Keratinocyte (primary cell): ENCODE measurements at regions not wholly inside any gene's neighbourhood (a gene's known extent, or its start where the extent isn't known, plus 50 kb on each side); places are given as distances from the start of the nearest gene placed in this dataset.

ENCODE experiments used
- DNase-seq: peaks from one replicate; pipeline ENCODE4 v3.0.0-alpha.2; 2011; ENCODE audit warnings: low read depth, missing footprints, low spot score
- FAIRE-seq: peaks from 2 replicates; lab custom pipeline; 2011; peaks lifted over from hg19 to GRCh38; lab: Jason Lieb, UNC
- H2AFZ ChIP-seq: 2 replicates; pipeline ENCODE4 v1.6.0; 2012; ENCODE audit warnings: low read length, control low read depth, inconsistent platforms; ENCODE audit not compliant: control insufficient read depth
- H3K27ac ChIP-seq: 2 replicates; pipeline ENCODE4 v1.5.1; 2011; ENCODE audit warnings: low read length; ENCODE audit not compliant: control insufficient read depth, insufficient read depth
- H3K27me3 ChIP-seq: 3 replicates; pipeline ENCODE4 v1.6.0; 2011; ENCODE audit warnings: low read length; ENCODE audit not compliant: control insufficient read depth, insufficient read depth; ENCODE audit errors: extremely low read depth
- H3K36me3 ChIP-seq, 2 experiments: 2 replicates in 1 of 2; 3 replicates in 1 of 2; pipeline ENCODE4 v1.5.1; 2011; ENCODE audit warnings: low read length in 2 of 2, mild to moderate bottlenecking in 1 of 2; ENCODE audit not compliant: control insufficient read depth in 2 of 2, insufficient read depth in 2 of 2; ENCODE audit errors: extremely low read depth in 1 of 2
- H3K4me1 ChIP-seq: 3 replicates; pipeline ENCODE4 v1.5.1; 2011; ENCODE audit warnings: low read length; ENCODE audit not compliant: control insufficient read depth, insufficient read depth; ENCODE audit errors: extremely low read depth
- H3K4me2 ChIP-seq: 3 replicates; pipeline ENCODE4 v1.6.0; 2011; ENCODE audit warnings: low read depth, low read length; ENCODE audit not compliant: control insufficient read depth, insufficient read depth; ENCODE audit errors: extremely low read depth
- H3K4me3 ChIP-seq, 3 experiments: fragments of 200-600 bp in 1 of 3; sonication (generic) in 1 of 3; 2 replicates in 2 of 3; 3 replicates in 1 of 3; pipeline ENCODE4 v1.5.1; 2011 to 2016; ENCODE audit warnings: low read length in 3 of 3, mild to moderate bottlenecking in 3 of 3, control low read depth in 2 of 3, inconsistent platforms in 1 of 3, low read depth in 1 of 3, mixed read lengths in 1 of 3, mixed run types in 1 of 3, moderate library complexity in 1 of 3; ENCODE audit not compliant: control insufficient read depth in 2 of 3, insufficient read depth in 2 of 3; ENCODE audit errors: extremely low read depth in 1 of 3
- H3K79me2 ChIP-seq: 2 replicates; pipeline ENCODE4 v1.6.0; 2012; ENCODE audit warnings: low read length; ENCODE audit not compliant: control insufficient read depth, insufficient read depth
- H3K9ac ChIP-seq: 3 replicates; pipeline ENCODE4 v1.6.0; 2011; ENCODE audit warnings: low read length; ENCODE audit not compliant: control insufficient read depth, insufficient read depth; ENCODE audit errors: extremely low read depth
- H3K9me1 ChIP-seq: 3 replicates; pipeline ENCODE4 v1.6.0; 2011; ENCODE audit warnings: low read length; ENCODE audit not compliant: control insufficient read depth, insufficient read depth; ENCODE audit errors: extremely low read depth
- H3K9me3 ChIP-seq: 2 replicates; pipeline ENCODE4 v1.5.1; 2012; ENCODE audit warnings: low read depth, low read length; ENCODE audit not compliant: control insufficient read depth
- H4K20me1 ChIP-seq: 3 replicates; pipeline ENCODE4 v1.6.0; 2011; ENCODE audit warnings: low read length; ENCODE audit not compliant: control insufficient read depth, insufficient read depth; ENCODE audit errors: extremely low read depth
- CTCF ChIP-seq, 3 experiments: IDR thresholded peaks in 1 of 3; conservative IDR thresholded peaks in 1 of 3; optimal IDR thresholded peaks in 1 of 3; 2 replicates in 2 of 3; 3 replicates in 1 of 3; pipeline versions ENCODE3 to v1.5.1; 2011; ENCODE audit warnings: low read length in 3 of 3, mild to moderate bottlenecking in 3 of 3, moderate library complexity in 2 of 3, control low read depth in 1 of 3, inconsistent platforms in 1 of 3; ENCODE audit not compliant: insufficient read depth in 2 of 3; ENCODE audit errors: extremely low read depth in 1 of 3
- EZH2 ChIP-seq: IDR thresholded peaks from one replicate; pipeline ENCODE4 v1.6.1; 2012; ENCODE audit warnings: inconsistent platforms, mild to moderate bottlenecking, low read length, moderate library complexity
- dilution Hi-C: fragments of 300-500 bp; cut with MboI; formaldehyde crosslinking; loops from one replicate; pipeline ENCODE4 v1.7.0; 2020; ENCODE audit warnings: low sequenced_read_pairs; ENCODE audit not compliant: extremely low pct_ligation_motif_present

GRCh38 chr2:142299021-142299420 lies 168.2 kb upstream of the LRP1B start:
- Histone ChIP-seq H3K4me3 (no peak overlapping the region), H3K79me2 (no peaks in the 10 kb centered on the region), H3K9me3 (no peaks in the 10 kb centered on the region), H3K4me2 (no peak overlapping the region), H3K9ac (no peak overlapping the region), H3K9me1 (no peaks in the 10 kb centered on the region), H3K27me3 (no peaks in the 10 kb centered on the region), H3K4me1 (no peaks in the 10 kb centered on the region), H3K36me3 (no peaks in the 10 kb centered on the region), H2AFZ (no peak overlapping the region), H3K27ac (no peak overlapping the region), H4K20me1 (no peaks in the 10 kb centered on the region)
- no peak for TF ChIP-seq EZH2
- no peak for TF ChIP-seq CTCF (optimal IDR thresholded peaks at IDR 0.05 in 1 of 3, IDR thresholded peaks at IDR 0.05 in 1 of 3, conservative IDR thresholded peaks at IDR 0.05 in 1 of 3; ENCODE audit: extremely low read depth in 1 of 3, insufficient read depth in 2 of 3, low read length in 3 of 3)
- no peak for FAIRE-seq
- dilution Hi-C loops, result no loop called here
- no peak for DNase-seq

- FAIRE-seq, result no peak
- peaks cover 11% of the 10 kb centered on the region for H3K4me1 ChIP-seq
- no peak for TF ChIP-seq CTCF (optimal IDR thresholded peaks at IDR 0.05 in 1 of 3, IDR thresholded peaks at IDR 0.05 in 1 of 3, conservative IDR thresholded peaks at IDR 0.05 in 1 of 3; ENCODE audit: extremely low read depth in 1 of 3, insufficient read depth in 2 of 3, low read length in 3 of 3)
- no peak for TF ChIP-seq EZH2
- no peak overlapping the region for H3K4me2 ChIP-seq
- no peaks in the 10 kb centered on the region for H4K20me1 ChIP-seq
- no peaks in the 10 kb centered on the region for H3K9me3 ChIP-seq
- no peak overlapping the region for H3K9ac ChIP-seq
- no peaks in the 10 kb centered on the region for H3K27me3 ChIP-seq
- no peaks in the 10 kb centered on the region for H3K36me3 ChIP-seq
- no peak overlapping the region for H3K27ac ChIP-seq
- H3K79me2 ChIP-seq, result no peaks in the 10 kb centered on the region
- H2AFZ ChIP-seq, result no peak overlapping the region
- dilution Hi-C loops, result no loop called here
- no peaks in the 10 kb centered on the region for H3K9me1 ChIP-seq
- H3K4me3 ChIP-seq, result no peak overlapping the region
- DNase-seq, result no peak
Observed at GRCh38 chr2:142294225-142294624, 163.4 kb upstream of the LRP1B start.
